Tibial artery (tissue), 4 donors: ENCODE measurements at regions not wholly inside any gene's neighbourhood (a gene's known extent, or its start where the extent isn't known, plus 50 kb on each side); places are given as distances from the start of the nearest gene placed in this dataset.

Experiments used
- DNase-seq, 2 donors: peaks; one replicate each; pipeline ENCODE4 v3.0.0-alpha.2; 2019
- H3K27ac ChIP-seq, 2 donors: fragments of 200-600 bp; sonication (generic) in 1 of 2; 1 replicate in 1 of 2; 2 replicates in 1 of 2; pipeline ENCODE4 v1.5.1; 2018 to 2019; ENCODE audit warnings: mild to moderate bottlenecking in 1 of 2
- H3K27me3 ChIP-seq, 2 donors: fragments of 200-600 bp; sonication (generic) in 1 of 2; one replicate each; pipeline versions ENCODE4 v1.5.1 to v1.6.0; 2016 to 2019
- H3K36me3 ChIP-seq, 3 donors: fragments of 200-600 bp; sonication (generic) in 2 of 3; one replicate each; pipeline ENCODE4 v1.5.1; 2016 to 2019; ENCODE audit warnings: mild to moderate bottlenecking in 2 of 3
- H3K4me1 ChIP-seq, 4 donors: fragments of 200-600 bp; sonication (generic) in 2 of 4; 1 replicate in 3 of 4; 2 replicates in 1 of 4; pipeline ENCODE4 v1.5.1; 2016 to 2019
- H3K4me3 ChIP-seq, 2 donors: fragments of 200-600 bp; sonication (generic) in 1 of 2; 1 replicate in 1 of 2; 2 replicates in 1 of 2; pipeline ENCODE4 v1.5.1; 2018 to 2019; ENCODE audit warnings: mild to moderate bottlenecking in 2 of 2
- H3K9me3 ChIP-seq, 3 donors: fragments of 200-600 bp; sonication (generic) in 1 of 3; one replicate each; pipeline ENCODE4 v1.5.1; 2016 to 2019
- CTCF ChIP-seq, 2 experiments: fragments of 200-600 bp in 1 of 2; fragments of 450-650 bp in 1 of 2; IDR thresholded peaks; one replicate each; pipeline ENCODE4 v1.5.1; 2017 to 2019; ENCODE audit warnings: antibody characterized with exemption in 2 of 2, mild to moderate bottlenecking in 1 of 2, moderate library complexity in 1 of 2
- intact Hi-C: fragments of 100-400 bp; cut with DNase I; formaldehyde crosslinking; loops from one replicate; pipeline ENCODE4 v1.15.0; 2023; ENCODE audit warnings: low total_unique reads

- Histone ChIP-seq H3K36me3 (no peaks in the 10 kb centered on the region), H3K27me3 (no peaks in the 10 kb centered on the region), H3K4me3 (no peak overlapping the region), H3K9me3 (peaks cover 0 to 2% (median 0%) of the 10 kb centered on the region in 3 donors), H3K4me1 (no peaks in the 10 kb centered on the region), H3K27ac (no peak overlapping the region)
- intact Hi-C loops: no loop called here
- DNase-seq: no peak
- TF ChIP-seq CTCF (IDR thresholded peaks at IDR 0.05): no peak
These were observed 655.2 kb downstream of the RNF144A start for GRCh38 chr2:7572450-7572849.

GRCh38 chr2:7573166-7573825 lies 656.1 kb downstream of the RNF144A start:
- Histone ChIP-seq H3K27me3 (no peaks in the 10 kb centered on the region), H3K9me3 (peaks cover 0 to 10% (median 0%) of the 10 kb centered on the region in 3 donors), H3K27ac (no peak overlapping the region), H3K4me3 (no peak overlapping the region), H3K4me1 (no peaks in the 10 kb centered on the region), H3K36me3 (no peaks in the 10 kb centered on the region)
- DNase-seq: no peak
- TF ChIP-seq CTCF (IDR thresholded peaks at IDR 0.05): no peak
- intact Hi-C loops: no loop called here

- DNase-seq: no peak
- Histone ChIP-seq H3K4me3 (no peak overlapping the region), H3K27me3 (no peaks in the 10 kb centered on the region), H3K27ac (no peak overlapping the region), H3K9me3 (peaks cover 0 to 20% (median 0%) of the 10 kb centered on the region in 3 donors), H3K36me3 (no peaks in the 10 kb centered on the region), H3K4me1 (no peaks in the 10 kb centered on the region)
- TF ChIP-seq CTCF (IDR thresholded peaks at IDR 0.05): no peak
- intact Hi-C loops: no loop called here
These were observed 657.2 kb downstream of the RNF144A start for GRCh38 chr2:7574385-7574784.

- no peaks in the 10 kb centered on the region for H3K4me1 ChIP-seq
- no peak overlapping the region for H3K4me3 ChIP-seq
- H3K36me3 ChIP-seq: no peaks in the 10 kb centered on the region
- TF ChIP-seq CTCF (IDR thresholded peaks at IDR 0.05): no peak
- DNase-seq: no peak
- H3K9me3 ChIP-seq: peaks cover 0 to 20% (median 0%) of the 10 kb centered on the region in 3 donors
- intact Hi-C loops: no loop called here
- no peak overlapping the region for H3K27ac ChIP-seq
- no peaks in the 10 kb centered on the region for H3K27me3 ChIP-seq
These were observed 660.6 kb downstream of the RNF144A start for GRCh38 chr2:7577769-7578168.

GRCh38 chr2:7584017-7584416 lies 666.8 kb downstream of the RNF144A start:
- Histone ChIP-seq H3K27me3 (no peaks in the 10 kb centered on the region), H3K4me1 (no peaks in the 10 kb centered on the region), H3K36me3 (no peaks in the 10 kb centered on the region), H3K4me3 (no peak overlapping the region), H3K27ac (no peak overlapping the region), H3K9me3 (peaks cover 0 to 4% (median 0%) of the 10 kb centered on the region in 3 donors)
- no peak for DNase-seq
- intact Hi-C loops: no loop called here
- no peak for TF ChIP-seq CTCF (IDR thresholded peaks at IDR 0.05)

GRCh38 chr2:7586898-7587297 lies 669.7 kb downstream of the RNF144A start:
- intact Hi-C loops: no loop called here
- no peak overlapping the region for H3K4me3 ChIP-seq
- no peak for DNase-seq
- TF ChIP-seq CTCF (IDR thresholded peaks at IDR 0.05): no peak
- H3K27ac ChIP-seq: no peak overlapping the region
- H3K27me3 ChIP-seq: no peaks in the 10 kb centered on the region
- H3K9me3 ChIP-seq: no peaks in the 10 kb centered on the region
- H3K4me1 ChIP-seq: no peaks in the 10 kb centered on the region
- no peaks in the 10 kb centered on the region for H3K36me3 ChIP-seq
